ENCODE measurements at regions not wholly inside any gene's neighbourhood (a gene's known extent, or its start where the extent isn't known, plus 50 kb on each side); places are given as distances from the start of the nearest gene placed in this dataset.

DNA sequence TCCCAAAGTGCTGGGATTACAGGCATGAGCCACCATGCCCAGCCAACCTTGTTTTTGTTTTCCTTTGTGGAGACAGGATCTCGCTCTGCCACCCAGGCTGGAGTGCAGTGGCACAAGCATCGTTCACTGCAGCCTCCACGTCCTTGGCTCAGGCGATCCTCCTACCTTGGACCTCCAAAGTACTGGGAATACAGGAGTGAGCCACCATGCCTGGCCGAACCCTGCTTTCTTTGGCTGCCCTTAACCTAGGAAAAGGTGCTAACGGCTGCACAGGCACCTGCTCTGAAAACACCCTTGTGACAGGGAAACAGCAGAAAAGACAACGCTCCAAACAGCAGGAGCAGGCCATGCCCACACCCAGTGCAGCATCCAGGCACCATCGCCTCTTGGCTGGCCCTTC, 71.9 kb downstream of the OAT start:
- DNase-seq = peak in 5 of 42 donors; percentile 1 to 23 (median 7)

DNA sequence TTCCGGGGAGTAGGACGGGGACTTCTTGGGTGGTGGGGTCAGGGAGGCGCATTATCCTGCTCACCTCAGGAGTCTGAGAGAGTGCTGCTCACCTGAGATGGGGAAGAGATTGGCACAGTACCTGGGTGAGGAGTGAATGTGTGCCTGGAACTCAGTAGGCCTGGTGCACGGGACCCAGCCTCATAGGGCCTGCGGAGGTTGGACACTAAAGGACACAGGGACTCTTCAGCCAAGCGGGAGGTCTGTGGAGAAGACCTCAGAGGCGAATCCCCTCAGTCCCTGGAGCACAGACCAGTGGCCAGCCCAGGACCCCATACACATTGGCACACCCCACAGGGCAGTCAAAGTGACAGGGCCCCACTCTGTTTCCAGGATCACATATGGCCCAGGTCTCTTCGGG, 73.2 kb downstream of the OAT start:
- DNase-seq = peak in 3 of 42 donors; percentile 0 to 29 (median 7)
- intact Hi-C loops (cut with DNase I) = no loop called here

More for the DNA sequence above, 71.9 kb downstream of the OAT start:
- intact Hi-C loops (cut with DNase I) = no loop called here

DNA sequence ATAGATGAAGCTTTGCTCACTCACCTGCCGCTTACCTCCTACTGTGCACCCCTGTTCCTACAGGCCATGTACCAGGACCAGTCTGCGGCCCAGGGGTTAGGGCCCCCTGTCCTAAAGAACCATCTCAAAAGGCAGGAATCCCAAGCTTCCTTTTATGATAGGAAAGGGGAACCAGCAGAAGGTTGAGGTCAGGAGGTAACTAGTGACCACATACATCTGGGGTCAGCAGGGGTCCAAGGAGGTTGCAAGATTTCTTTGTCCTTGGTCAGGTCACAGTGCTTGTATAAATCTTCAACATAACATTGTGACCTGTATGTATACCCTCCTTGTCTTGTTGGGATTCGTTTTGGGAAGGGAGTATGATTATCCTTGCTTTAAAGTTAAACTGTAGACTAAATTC, 73.8 kb downstream of the OAT start:
- DNase-seq = peak in 2 of 42 donors; percentile 2
- intact Hi-C loops (cut with DNase I) = no loop called here

DNA sequence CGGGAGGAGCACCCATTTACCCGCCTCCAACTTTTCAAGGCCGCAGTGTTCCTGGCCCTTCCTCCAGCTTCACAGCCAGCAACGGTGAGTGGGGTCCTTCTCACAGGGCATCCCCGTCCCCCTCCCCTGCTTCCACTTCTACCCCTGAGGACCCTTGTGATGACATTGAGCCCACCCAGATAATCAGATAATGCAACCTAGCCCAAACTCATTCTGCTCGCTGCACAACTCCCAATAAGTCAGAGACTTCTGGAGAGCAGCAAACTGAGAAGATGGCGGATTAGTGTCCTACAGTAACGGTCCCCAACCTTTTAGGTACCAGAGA, 74.5 kb downstream of the OAT start:
- peak in 2 of 42 donors; percentile 4 to 30 for DNase-seq
- intact Hi-C loops (cut with DNase I) = no loop called here

DNA sequence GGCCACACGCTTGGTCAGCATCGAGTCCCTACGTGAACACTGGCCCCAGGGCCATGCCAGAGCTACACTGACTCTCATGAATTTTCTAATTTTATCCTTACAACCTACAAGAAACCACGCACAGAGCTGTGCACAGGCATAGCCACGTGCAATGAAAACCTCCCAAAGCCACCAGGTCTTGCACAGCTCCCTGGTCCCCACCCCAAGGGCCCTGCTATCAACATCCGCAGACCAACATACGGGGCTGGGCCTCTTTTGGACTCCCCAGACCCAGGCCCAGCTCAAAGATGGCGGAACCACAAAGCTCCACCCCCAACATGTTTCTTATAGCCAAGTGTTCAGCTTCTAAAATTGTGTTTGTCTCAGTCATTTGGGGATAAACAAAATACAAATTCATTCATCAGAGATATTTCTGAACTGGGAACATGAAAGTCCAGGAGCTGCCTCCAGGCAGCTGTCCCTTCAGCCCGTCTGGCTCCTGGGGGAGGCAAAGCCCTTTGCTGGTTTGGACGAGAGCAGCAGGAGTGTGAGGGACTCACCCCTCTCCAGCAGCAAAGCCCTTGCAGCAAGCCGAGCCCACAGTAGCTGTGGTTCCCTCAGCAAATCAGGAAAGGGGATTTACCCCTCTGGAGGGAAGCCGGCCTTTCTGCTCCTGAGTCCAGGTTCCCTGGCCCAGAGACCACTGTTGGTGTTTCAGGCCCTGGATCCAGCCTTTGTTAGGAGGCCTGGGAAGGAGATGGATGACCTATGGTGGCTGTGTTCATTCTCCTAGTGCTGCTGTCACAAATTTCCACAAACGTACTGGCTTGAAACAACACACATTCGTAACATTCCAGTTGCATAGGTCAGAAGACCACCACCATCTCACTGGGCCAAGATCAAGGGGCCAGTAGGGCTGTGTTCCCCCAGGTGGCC, 75.1 kb downstream of the OAT start:
- intact Hi-C loops (cut with DNase I) = no loop called here
- DNase-seq = peak in 4 of 42 donors; percentile 7 to 40 (median 19)

DNA sequence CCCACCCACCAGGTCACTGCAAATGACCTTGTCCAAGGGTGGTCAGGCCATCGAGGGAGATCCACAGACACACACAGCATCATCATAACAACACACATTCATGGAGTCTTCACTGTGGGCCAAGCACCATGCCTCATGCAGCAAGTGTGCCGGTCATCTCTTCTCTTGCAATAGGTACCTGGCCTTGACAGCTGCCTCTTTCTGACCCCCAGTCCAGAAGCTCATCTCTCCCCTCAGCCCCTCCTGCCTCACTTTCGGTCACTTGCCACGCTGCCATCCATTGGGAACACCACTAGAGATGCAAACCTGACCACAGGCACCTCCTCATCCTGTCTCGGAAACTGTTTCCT, 75.9 kb downstream of the OAT start:
- DNase-seq = peak in 2 of 42 donors; percentile 13 to 17
- intact Hi-C loops (cut with DNase I) = no loop called here

DNA sequence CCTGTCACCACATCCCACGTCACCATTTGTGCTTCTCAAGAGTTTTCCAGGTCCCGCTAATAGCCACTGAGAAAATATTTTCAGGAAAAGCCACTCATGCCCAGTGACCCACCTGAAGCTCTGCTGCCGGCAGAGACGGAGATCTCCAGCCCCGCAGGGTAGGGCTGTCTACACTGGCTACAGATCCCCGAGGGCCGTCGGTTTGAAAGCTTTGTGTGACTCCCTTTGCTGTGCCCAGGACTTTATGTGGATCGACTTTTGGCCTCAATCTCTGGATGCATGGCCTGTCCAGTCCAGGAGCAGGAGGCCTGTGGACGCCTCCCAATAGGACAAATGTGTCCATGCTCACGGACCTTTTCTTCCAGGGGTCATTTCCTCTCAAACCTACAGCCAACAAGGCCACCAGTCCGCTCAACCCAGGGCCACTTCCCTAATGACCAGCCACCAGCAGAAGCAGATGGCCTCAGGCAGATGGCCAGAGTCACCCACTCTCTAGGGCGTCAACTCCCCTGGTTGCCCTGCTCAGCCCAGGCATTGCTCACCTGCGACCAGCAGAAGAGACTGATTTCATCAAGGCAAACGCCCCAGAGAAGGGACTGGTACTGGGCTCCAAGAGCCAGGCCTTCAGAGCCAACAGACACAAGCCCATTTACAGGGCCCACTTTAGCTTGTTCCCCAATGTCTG, 76.4 kb downstream of the OAT start:
- peak in 4 of 42 donors; percentile 6 to 28 (median 23) for DNase-seq
- intact Hi-C loops (cut with DNase I) = no loop called here

DNA sequence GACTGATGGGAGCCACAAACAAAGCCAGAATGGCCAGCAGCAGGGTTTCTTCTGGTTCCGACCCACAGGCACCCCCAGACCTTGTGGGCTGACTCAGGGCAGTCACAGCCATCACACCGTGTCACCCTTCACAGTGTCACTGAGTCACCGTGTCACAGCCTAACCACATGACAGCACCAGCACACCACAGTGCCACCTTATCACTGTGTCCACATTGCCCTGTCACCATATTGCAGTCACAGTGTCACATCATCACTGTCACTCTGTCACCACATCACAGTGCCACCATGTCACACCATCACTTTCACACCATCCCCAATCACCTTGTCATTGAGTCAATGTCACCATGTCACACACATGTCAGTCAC, 77.0 kb downstream of the OAT start:
- peak in 3 of 42 donors; percentile 0 to 18 (median 12) for DNase-seq
- intact Hi-C loops (cut with DNase I) = no loop called here

DNA sequence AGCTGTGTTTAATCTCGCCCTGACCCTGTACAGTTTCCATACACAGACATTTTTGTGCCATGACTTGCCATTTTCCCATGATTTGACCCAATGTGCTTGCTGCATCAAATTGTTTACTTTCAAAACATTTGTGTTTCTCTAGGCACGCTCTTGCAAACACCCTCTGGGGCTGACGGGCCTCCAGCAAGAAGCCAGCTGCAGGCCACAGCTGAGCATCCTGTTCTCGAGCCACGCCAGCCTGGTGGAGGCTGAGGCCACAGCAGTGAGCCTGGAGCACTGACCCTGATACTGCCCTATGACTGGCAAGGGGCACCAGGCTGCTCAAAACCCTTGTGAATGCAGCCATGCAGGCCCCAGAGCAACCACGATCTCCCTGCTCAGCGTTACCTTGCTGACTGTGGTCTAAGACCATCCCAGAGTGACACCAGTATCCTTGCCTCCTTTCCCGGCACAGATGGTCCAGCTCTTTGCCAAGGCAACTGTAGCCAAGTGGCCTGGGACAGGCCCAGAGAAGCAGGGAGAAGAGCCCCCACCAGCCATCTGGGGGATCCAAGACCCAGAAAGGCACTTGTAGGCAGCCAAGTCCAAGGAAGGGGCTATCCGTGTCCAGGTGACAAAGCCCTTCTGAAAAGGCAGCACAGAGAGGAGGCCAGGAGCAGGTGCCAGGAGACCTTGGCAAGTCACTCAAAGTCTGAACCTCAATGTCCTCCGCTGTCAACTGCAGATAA, 78.5 kb downstream of the OAT start:
- peak in 3 of 42 donors; percentile 3 to 41 (median 27) for DNase-seq
- intact Hi-C loops (cut with DNase I) = no loop called here

DNA sequence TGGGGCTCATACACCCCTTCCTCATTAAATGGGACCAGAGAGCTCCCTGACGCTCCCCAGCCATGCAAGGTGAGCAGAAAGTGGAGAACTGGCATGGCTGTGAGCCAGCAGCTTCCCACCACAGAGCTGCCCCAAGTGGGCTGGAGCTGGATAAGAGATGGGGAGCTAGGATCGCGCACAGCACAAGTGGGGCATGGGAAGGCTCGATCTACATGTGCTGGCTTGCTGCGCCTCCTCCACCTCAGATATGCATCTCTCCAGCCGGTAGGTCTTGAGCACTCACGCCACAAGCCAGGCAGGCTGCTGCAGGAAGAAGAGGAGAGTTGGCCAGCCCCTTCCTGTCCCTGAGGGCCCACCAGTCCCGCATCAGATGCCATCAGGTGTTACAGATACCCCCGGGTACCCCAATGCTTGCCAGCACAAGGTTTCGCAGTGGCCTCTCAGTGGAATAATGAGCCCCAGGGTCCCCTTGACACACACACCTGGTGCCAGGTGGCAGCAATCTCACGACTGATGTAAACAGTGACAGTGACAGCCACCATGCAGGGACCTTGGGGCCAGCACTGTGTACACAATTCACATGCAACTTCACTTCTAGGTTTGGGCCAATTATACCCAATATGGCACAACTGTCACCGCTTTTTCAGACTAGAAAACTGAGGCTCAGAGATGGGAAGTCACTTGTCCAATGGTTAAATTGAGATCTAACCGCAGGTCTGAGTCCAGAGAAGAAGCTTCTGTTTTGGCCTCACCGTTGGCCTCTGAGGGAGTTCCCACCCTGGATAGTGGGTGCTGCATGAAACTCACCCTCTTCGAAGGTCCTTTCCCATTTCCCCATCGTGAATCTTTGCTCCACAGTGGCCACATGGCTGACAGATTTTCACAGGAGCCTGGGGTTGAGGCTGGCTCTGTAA, 79.3 kb downstream of the OAT start:
- intact Hi-C loops (cut with DNase I) = no loop called here
- DNase-seq = peak in 3 of 42 donors; percentile 22 to 25 (median 22)

DNA sequence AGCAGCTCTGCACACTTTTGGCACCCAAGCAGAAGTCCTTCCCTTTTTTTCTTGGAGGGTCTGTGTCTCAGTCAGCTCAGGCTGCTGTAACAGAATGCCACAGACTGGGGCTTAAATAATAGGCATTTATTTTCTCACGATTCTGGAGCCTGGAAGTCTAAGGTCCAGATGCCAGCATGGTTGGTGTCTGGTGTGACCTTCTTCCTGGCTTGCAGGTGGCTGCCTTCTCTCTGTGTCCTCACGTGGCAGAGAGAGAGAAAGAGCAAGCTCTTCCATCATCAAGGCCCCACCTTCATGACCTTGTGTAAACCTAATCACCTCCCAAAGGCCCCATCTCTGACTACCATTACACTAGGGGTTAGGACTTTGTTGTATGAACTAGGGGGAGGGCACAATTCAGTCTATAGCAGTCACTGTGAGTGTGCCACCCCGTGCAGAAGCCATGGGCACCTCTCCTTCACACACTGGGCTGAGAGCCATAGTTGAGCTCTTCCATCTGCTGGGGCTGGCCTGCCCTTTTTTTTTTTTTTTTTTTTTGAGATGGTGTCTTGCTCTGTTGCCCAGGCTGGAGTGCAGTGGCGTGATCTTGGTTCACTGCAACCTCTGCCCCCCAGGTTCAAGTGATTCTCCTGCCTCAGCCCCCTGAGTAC, 80.3 kb downstream of the OAT start:
- intact Hi-C loops (cut with DNase I) = no loop called here
- peak in 2 of 42 donors; percentile 3 to 12 for DNase-seq

DNA sequence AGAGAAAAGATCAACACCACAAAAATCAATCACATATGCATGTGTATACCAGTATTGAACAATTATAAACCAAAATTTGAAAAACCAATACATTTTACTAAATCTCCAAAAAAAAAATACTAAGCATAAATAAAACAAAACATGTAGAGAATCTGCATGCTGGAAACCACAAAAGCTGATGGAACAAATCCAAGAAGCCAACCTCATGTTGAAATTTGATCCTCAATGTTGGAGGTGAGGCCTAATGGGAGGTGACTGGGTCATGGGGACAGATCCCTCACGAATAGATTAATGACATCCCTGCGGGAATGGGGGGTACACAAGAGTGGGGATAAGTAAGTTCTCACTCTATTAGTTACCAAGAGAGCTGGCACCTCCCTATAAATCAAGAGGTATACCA, 82.5 kb downstream of the OAT start:
- intact Hi-C loops (cut with DNase I) = no loop called here
- DNase-seq = no peak

DNA sequence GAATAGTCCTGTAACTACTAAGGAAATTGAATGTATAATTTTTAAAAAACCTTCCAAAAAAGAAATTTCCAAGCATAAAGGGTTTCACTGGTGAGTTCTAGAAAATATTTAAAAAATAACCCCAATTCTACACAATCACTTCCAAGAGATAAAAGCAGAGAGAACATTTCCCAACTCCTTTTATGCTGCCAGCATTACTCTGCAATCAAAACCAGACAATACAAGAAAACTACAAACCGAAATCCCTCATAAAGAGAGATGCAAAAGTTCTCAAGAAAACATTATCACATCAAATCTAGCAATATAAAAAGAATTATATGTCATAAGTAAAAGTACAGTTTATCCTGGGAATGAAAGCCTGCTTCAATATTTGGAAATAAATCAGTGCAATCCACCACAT, 84.8 kb downstream of the OAT start:
- DNase-seq = no peak
- intact Hi-C loops (cut with DNase I) = no loop called here

DNA sequence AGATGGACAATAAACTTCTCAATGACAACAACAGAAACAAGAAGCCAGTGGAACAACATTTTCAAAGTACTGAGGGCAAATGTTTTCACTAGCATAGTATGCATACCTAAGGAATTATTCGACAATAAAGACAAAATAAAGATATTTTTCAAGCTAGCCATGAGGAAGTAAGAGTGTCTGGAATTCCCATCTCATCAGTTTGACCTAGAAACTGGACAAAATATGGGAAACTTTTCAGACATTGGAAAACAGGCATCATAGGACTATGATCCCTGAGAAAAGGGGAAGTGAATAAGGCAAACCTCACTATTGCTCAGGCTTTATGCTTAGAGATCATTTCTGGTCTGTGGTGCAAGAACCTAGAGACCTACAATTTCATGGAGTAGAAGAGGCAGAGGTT, 86.3 kb downstream of the OAT start:
- intact Hi-C loops (cut with DNase I) = no loop called here
- no peak for DNase-seq

DNA sequence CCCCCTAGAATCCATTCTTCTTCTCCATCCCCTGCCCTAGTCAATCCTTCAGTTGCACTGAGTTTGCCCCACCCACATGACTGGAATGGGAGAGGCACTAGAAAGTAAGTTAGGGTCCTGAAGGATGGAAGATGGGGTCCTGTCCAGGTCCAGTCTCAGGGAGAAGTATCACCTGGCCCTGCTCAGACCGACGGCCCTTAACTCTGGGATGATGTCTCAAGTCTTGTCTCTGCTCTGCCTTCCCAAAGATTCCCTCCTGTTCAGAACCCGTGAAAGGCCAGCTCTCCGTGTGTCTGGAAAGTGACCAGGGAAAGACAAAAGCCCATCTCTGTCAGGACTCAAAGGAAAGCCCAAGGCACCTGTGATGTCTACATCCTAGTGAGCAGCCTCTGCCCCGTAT, 88.8 kb downstream of the OAT start:
- intact Hi-C loops (cut with DNase I) = no loop called here
- peak in 2 of 42 donors; percentile 1 to 7 for DNase-seq

DNA sequence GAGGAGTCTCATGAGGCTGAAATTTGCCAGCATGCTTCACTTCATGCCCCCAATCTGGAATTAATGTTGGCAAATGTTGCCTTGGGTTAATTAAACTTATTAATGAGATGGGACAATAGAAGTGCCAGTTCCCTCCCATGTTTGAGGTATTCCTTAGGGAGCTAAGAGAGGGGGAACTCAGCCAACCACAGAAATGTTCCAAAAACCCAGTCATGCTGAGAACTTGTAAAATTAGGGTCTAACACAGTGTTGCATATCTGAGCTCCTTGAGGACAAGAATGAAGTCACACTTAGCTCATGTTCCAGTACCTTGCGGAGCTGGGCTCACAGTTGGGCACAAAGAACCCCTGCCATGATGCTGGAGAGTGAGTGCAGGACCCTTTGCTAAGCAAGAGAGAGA, 89.4 kb downstream of the OAT start:
- intact Hi-C loops (cut with DNase I) = no loop called here
- DNase-seq = peak in 4 of 42 donors; percentile 1 to 15 (median 4)

DNA sequence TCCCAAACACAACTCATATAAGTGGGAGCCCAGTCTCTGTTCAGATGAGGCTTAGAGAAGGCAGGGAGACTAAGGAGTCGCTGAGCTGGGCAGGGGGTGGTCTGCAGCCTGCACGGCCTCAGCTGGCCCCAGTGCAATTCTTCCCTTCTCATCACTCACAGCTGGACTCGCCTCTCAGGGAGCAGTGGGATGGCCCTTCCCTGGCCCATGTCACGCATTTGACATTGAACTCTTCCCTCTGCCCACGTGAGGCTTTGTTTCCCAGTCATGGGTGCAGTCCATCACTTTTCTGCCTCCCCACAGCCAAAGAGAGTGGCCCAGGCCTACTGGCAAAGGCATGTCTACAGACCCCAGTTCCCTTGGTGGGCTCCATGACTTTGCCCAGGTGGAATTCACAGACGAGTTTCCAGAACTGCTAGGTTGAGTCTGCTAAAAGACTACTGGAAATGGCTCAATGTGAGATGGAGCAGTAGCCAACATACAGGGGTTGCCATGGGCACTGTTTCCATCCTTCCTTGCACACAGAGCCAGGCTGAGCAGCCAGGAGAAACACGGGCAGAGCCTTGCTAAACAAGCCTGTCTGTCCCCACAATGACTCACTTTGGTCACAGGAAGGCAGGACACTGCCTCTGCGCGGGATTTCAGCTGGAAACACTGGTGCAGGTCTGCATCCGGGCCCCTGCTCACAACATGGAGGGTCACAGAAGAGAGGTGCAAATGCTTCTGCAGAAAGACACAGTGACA, 90.1 kb downstream of the OAT start:
- intact Hi-C loops (cut with DNase I) = no loop called here
- DNase-seq = peak in 5 of 42 donors; percentile 7 to 33 (median 15)

Measured in head of caudate nucleus (tissue), 42 donors.